ENCODE measurements at regions not wholly inside any gene's neighbourhood (a gene's known extent, or its start where the extent isn't known, plus 50 kb on each side); places are given as distances from the start of the nearest gene placed in this dataset.

- WGBS, 2 experiments (ENCODE audit: insufficient coverage in 1 of 2, insufficient read length in 1 of 2): 97% methylated on average over 1 of the region's 1 CpG; no CpG with 5 or more reads in 1 of the 2 experiments
These were observed 697.9 kb upstream of the FANCL start for GRCh38 chr2:58938988-58939387.

GRCh38 chr2:58932801-58933200 lies 691.7 kb upstream of the FANCL start:
- Histone ChIP-seq H3K27ac (ENCODE audit: low read depth, low read length) (no peak overlapping the region), H3K36me3 (ENCODE audit: control insufficient read depth, insufficient read depth, low read length) (no peaks in the 10 kb centered on the region), H3K4me3 (ENCODE audit: low read length) (no peak overlapping the region), H3K9ac (ENCODE audit: extremely low read depth, low read length, poor library complexity, severe bottlenecking) (no peak overlapping the region), H3K27me3 (ENCODE audit: control insufficient read depth, insufficient read depth, low read length, poor library complexity, severe bottlenecking) (no peaks in the 10 kb centered on the region), H3K4me1 (ENCODE audit: control insufficient read depth, insufficient read depth, low read length) (no peaks in the 10 kb centered on the region), H3K9me3 (ENCODE audit: control insufficient read depth, low read length) (no peaks in the 10 kb centered on the region)
- Mint-ChIP-seq H3K4me3 (no peak overlapping the region), H3K9me3 (no peaks in the 10 kb centered on the region), H3K27me3 (ENCODE audit: insufficient read depth) (no peaks in the 10 kb centered on the region), H3K27ac (no peak overlapping the region), H3K4me1 (peaks cover 6% of the 10 kb centered on the region), H3K36me3 (ENCODE audit: low read depth) (no peaks in the 10 kb centered on the region)
- TF ChIP-seq CTCF (conservative IDR thresholded peaks at IDR 0.05): no peak
- WGBS, 2 experiments (ENCODE audit: insufficient coverage in 1 of 2, insufficient read length in 1 of 2): 93 to 100% methylated on average over 1 to 3 of the region's 3 CpGs
- DNase-seq: no peak

More at GRCh38 chr2:58938988-58939387, 697.9 kb upstream of the FANCL start:
- Histone ChIP-seq H3K27me3 (ENCODE audit: control insufficient read depth, insufficient read depth, low read length, poor library complexity, severe bottlenecking) (no peaks in the 10 kb centered on the region), H3K4me1 (ENCODE audit: control insufficient read depth, insufficient read depth, low read length) (no peaks in the 10 kb centered on the region), H3K9me3 (ENCODE audit: control insufficient read depth, low read length) (no peaks in the 10 kb centered on the region), H3K36me3 (ENCODE audit: control insufficient read depth, insufficient read depth, low read length) (no peaks in the 10 kb centered on the region), H3K27ac (ENCODE audit: low read depth, low read length) (no peak overlapping the region), H3K9ac (ENCODE audit: extremely low read depth, low read length, poor library complexity, severe bottlenecking) (no peak overlapping the region), H3K4me3 (ENCODE audit: low read length) (no peak overlapping the region)
- no peak for DNase-seq
- H3K27me3 Mint-ChIP-seq (ENCODE audit: insufficient read depth): no peaks in the 10 kb centered on the region
- TF ChIP-seq CTCF (conservative IDR thresholded peaks at IDR 0.05): no peak
- H3K4me3 Mint-ChIP-seq: no peak overlapping the region
- peaks cover 25% of the 10 kb centered on the region for H3K9me3 Mint-ChIP-seq
- peaks cover 2% of the 10 kb centered on the region for H3K36me3 Mint-ChIP-seq (ENCODE audit: low read depth)
- no peak overlapping the region for H3K27ac Mint-ChIP-seq
- no peaks in the 10 kb centered on the region for H3K4me1 Mint-ChIP-seq

- H3K27ac Mint-ChIP-seq: no peak overlapping the region
- peaks cover 6% of the 10 kb centered on the region for H3K4me1 Mint-ChIP-seq
- Histone ChIP-seq H3K27me3 (ENCODE audit: control insufficient read depth, insufficient read depth, low read length, poor library complexity, severe bottlenecking) (no peaks in the 10 kb centered on the region), H3K36me3 (ENCODE audit: control insufficient read depth, insufficient read depth, low read length) (no peaks in the 10 kb centered on the region), H3K9me3 (ENCODE audit: control insufficient read depth, low read length) (no peaks in the 10 kb centered on the region), H3K27ac (ENCODE audit: low read depth, low read length) (no peak overlapping the region), H3K4me1 (ENCODE audit: control insufficient read depth, insufficient read depth, low read length) (no peaks in the 10 kb centered on the region), H3K9ac (ENCODE audit: extremely low read depth, low read length, poor library complexity, severe bottlenecking) (no peak overlapping the region), H3K4me3 (ENCODE audit: low read length) (no peak overlapping the region)
- H3K27me3 Mint-ChIP-seq (ENCODE audit: insufficient read depth): no peaks in the 10 kb centered on the region
- 93 to 98% methylated on average over 4 to 5 of the region's 5 CpGs for WGBS, 2 experiments (ENCODE audit: insufficient coverage in 1 of 2, insufficient read length in 1 of 2)
- no peak for DNase-seq
- no peaks in the 10 kb centered on the region for H3K9me3 Mint-ChIP-seq
- H3K36me3 Mint-ChIP-seq (ENCODE audit: low read depth): no peaks in the 10 kb centered on the region
- H3K4me3 Mint-ChIP-seq: no peak overlapping the region
- no peak for TF ChIP-seq CTCF (conservative IDR thresholded peaks at IDR 0.05)
These were observed 689.4 kb upstream of the FANCL start for GRCh38 chr2:58930537-58930936.

Measured in endodermal cell (in vitro differentiated cells).